Naive thymus-derived CD8-positive, alpha-beta T cell (primary cell): ENCODE measurements at regions not wholly inside any gene's neighbourhood (a gene's known extent, or its start where the extent isn't known, plus 50 kb on each side); places are given as distances from the start of the nearest gene placed in this dataset.

ENCODE experiments used
- ATAC-seq, 2 donors: fragments of 150-1000 bp; cut with Tn5 transposase in 1 of 2; sonication (Bioruptor Pico), chemical (Tn5 transposase) in 1 of 2; 1 replicate in 1 of 2; 2 replicates in 1 of 2; pipeline ENCODE4 v1.10.0; 2021; ENCODE audit warnings: mild to moderate bottlenecking in 2 of 2, moderate library complexity in 2 of 2
- POLR2A ChIA-PET: fragments of 350-600 bp; sonication (Branson Sonifier 250); formaldehyde crosslinking; loops from one replicate; lab custom pipeline; 2021; ENCODE audit warnings: antibody characterized with exemption; lab: Charles Lee
- DNase-seq, 10 donors: peaks; one replicate each; pipeline versions ENCODE4 v3.0.0 to v3.0.0-alpha.2; 2020 to 2022
- H3K27ac Mint-ChIP-seq, 10 donors: one replicate each; pipeline ENCODE4 v1.8.0; 2020 to 2022; ENCODE audit warnings: mild to moderate bottlenecking in 10 of 10, mixed read lengths in 10 of 10, moderate library complexity in 4 of 10, inconsistent platforms in 1 of 10
- H3K27me3 Mint-ChIP-seq, 5 donors: one replicate each; pipeline ENCODE4 v1.8.0; 2021 to 2022; ENCODE audit warnings: mixed read lengths in 5 of 5
- H3K36me3 Mint-ChIP-seq, 3 donors: one replicate each; pipeline ENCODE4 v1.8.0; 2020 to 2022; ENCODE audit warnings: mixed read lengths in 3 of 3, mild to moderate bottlenecking in 2 of 3, inconsistent platforms in 1 of 3
- H3K4me1 Mint-ChIP-seq, 4 donors: one replicate each; pipeline ENCODE4 v1.8.0; 2021 to 2022; ENCODE audit warnings: mixed read lengths in 4 of 4
- H3K4me3 Mint-ChIP-seq, 10 donors: one replicate each; pipeline ENCODE4 v1.8.0; 2020 to 2022; ENCODE audit warnings: mild to moderate bottlenecking in 10 of 10, mixed read lengths in 10 of 10, moderate library complexity in 6 of 10, inconsistent platforms in 1 of 10
- H3K9me3 Mint-ChIP-seq, 9 donors: one replicate each; pipeline ENCODE4 v1.8.0; 2020 to 2022; ENCODE audit warnings: mixed read lengths in 9 of 9, mild to moderate bottlenecking in 3 of 9, inconsistent platforms in 1 of 9, moderate library complexity in 1 of 9

DNA sequence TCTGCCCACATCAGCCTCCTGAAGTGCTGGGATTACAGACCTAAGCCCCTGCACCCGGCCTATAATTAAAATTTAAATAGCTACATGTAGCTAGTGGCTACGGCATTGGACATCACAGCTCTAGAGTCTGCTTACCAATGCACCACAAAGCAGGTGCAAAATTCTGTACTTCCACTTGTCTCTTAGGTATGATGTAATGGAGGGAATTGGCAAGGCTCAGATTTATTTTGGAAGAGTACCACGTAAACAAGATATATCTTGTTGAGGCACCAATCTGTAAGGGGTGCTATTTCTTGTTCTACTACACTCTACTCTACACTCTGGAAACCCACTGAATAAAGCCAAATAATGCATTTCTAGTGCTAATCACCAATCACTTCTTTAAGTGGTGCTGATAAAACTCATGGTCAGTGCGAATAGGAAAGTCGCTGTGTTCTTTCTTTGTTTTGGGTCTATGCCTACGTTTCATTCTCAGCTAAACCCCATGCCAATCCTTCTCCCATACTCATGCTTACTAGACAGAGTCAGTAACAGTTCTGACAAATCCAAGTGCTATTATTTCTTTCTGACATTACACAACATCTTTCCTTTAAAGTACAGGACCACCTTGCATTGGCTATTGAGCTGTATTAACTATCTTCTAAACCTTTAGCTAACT lies 92.3 kb downstream of the GC start:
- ATAC-seq: no peak

DNA sequence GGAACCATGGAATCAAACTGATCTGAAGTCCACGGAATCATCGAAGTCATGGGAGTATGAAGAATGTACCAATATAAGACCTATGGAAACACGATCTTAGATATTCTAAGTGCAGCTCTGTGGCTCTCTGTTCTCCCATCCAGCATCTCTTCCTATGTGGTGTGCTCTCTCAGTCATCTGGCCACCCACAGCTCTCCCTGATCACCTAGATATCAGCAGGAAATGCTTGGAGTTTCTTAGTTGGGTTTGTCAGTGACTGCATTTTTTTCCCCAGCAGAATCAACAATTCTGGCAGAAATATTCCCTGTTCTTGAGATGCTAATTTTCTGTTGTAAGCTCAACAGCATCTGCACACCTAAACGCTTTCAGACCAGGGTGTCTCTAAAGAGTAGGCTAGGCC lies 94.1 kb downstream of the GC start:
- Mint-ChIP-seq H3K4me3 (no peak overlapping the region), H3K4me1 (no peaks in the 10 kb centered on the region), H3K27ac (no peak overlapping the region), H3K9me3 (no peaks in the 10 kb centered on the region), H3K27me3 (peaks cover 14 to 42% (median 31%) of the 10 kb centered on the region in 5 donors), H3K36me3 (no peaks in the 10 kb centered on the region)
- POLR2A ChIA-PET: no interaction called here
- DNase-seq (no peak), ATAC-seq (no peak)

More for the DNA sequence above, 92.3 kb downstream of the GC start:
- no peak for DNase-seq
- Mint-ChIP-seq H3K36me3 (no peaks in the 10 kb centered on the region), H3K27me3 (peaks cover 18 to 38% (median 34%) of the 10 kb centered on the region in 5 donors), H3K4me3 (no peak overlapping the region), H3K27ac (no peak overlapping the region), H3K4me1 (no peaks in the 10 kb centered on the region), H3K9me3 (no peaks in the 10 kb centered on the region)
- POLR2A ChIA-PET: no interaction called here

DNA sequence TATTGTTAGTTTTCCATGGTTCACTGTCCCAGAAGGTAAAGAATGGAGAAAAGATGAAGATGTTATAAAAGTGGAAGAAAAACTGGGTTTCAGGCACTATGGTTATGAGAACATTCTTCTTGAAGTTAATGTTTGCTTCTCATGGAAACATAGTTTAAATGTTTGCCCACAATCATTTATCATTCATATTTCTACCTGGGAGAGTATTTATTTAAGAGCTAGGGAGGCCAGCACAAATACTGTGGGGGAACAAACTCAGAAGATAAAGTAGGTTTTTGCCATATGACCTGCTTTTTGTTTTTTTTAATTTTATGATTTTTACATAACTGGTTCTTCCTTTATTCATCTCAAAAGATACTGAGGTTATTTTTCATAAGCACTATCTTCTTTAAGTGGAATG lies 96.8 kb downstream of the GC start:
- Mint-ChIP-seq H3K9me3 (no peaks in the 10 kb centered on the region), H3K4me3 (no peak overlapping the region), H3K36me3 (no peaks in the 10 kb centered on the region), H3K4me1 (no peaks in the 10 kb centered on the region), H3K27ac (no peak overlapping the region), H3K27me3 (peaks cover 14 to 52% (median 31%) of the 10 kb centered on the region in 5 donors)
- POLR2A ChIA-PET: no interaction called here
- ATAC-seq: no peak
- DNase-seq: no peak

DNA sequence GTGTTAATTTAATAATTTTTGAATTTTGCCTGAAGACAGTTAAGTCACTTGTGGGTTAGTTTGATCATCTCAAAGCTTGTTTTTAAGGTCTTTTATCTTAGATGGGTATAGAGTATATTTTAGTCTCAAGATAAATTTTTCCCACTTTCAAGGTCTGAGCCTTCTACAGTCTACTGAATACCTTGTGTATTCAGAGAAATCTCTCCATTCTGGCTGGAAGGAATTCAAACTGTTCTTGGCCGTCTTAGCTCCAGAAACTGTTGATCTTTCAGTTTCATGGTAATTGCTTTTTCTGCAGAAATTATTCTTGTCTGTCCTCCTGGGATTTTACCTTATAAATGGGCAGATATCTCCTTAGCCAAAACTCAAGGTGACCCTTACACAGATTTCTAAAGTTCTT lies 97.9 kb downstream of the GC start:
- no peaks in the 10 kb centered on the region for H3K9me3 Mint-ChIP-seq
- no peak overlapping the region for H3K4me3 Mint-ChIP-seq
- ATAC-seq (no peak), DNase-seq (no peak)
- POLR2A ChIA-PET: no interaction called here
- H3K4me1 Mint-ChIP-seq: no peaks in the 10 kb centered on the region
- H3K36me3 Mint-ChIP-seq: no peaks in the 10 kb centered on the region
- H3K27me3 Mint-ChIP-seq: peaks cover 10 to 52% (median 27%) of the 10 kb centered on the region in 5 donors
- H3K27ac Mint-ChIP-seq: no peak overlapping the region

GRCh38 chr4:71683309-71683708 lies 100.6 kb downstream of the GC start:
- H3K4me1 Mint-ChIP-seq: no peaks in the 10 kb centered on the region
- ATAC-seq: no peak
- POLR2A ChIA-PET: no interaction called here
- no peaks in the 10 kb centered on the region for H3K36me3 Mint-ChIP-seq
- H3K9me3 Mint-ChIP-seq: no peaks in the 10 kb centered on the region
- no peak overlapping the region for H3K4me3 Mint-ChIP-seq
- DNase-seq: no peak
- H3K27me3 Mint-ChIP-seq: peaks cover 5 to 32% (median 8%) of the 10 kb centered on the region in 5 donors
- no peak overlapping the region for H3K27ac Mint-ChIP-seq

DNA sequence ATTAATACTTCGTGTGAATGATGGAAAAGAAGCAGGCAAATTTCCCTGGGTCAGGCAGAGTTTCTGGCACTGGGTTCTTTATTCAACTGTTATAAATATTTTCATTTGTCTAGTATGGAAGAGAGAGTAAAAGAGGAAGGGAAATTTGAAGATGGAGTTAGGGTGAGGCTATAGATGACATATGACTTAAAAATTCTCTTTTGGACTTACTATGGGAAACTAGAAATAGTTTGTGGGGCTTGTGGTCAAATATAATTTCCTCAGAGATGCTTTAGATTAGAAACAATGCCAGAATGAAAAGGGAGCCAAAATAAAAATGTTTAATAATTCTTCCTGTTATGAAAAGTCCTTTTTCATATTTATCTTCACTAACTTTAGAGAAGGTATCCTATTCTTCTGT lies 103.2 kb downstream of the GC start:
- no peak overlapping the region for H3K4me3 Mint-ChIP-seq
- H3K4me1 Mint-ChIP-seq: no peaks in the 10 kb centered on the region
- H3K27ac Mint-ChIP-seq: no peak overlapping the region
- no peak for ATAC-seq
- H3K27me3 Mint-ChIP-seq: peaks cover 0 to 10% (median 4%) of the 10 kb centered on the region in 5 donors
- no peaks in the 10 kb centered on the region for H3K9me3 Mint-ChIP-seq
- no peak for DNase-seq
- POLR2A ChIA-PET: no interaction called here
- H3K36me3 Mint-ChIP-seq: no peaks in the 10 kb centered on the region

- Mint-ChIP-seq H3K27me3 (peaks cover under 1 to 11% (median 3%) of the 10 kb centered on the region in 5 donors), H3K4me3 (no peak overlapping the region), H3K4me1 (no peaks in the 10 kb centered on the region), H3K27ac (no peak overlapping the region), H3K36me3 (no peaks in the 10 kb centered on the region), H3K9me3 (peaks cover 0 to 1% (median 0%) of the 10 kb centered on the region in 9 donors)
- ATAC-seq (no peak), DNase-seq (no peak)
- POLR2A ChIA-PET: no interaction called here
Observed at GRCh38 chr4:71677568-71677967, 106.3 kb downstream of the GC start.

- POLR2A ChIA-PET: no interaction called here
- peaks cover 0 to 2% (median 0%) of the 10 kb centered on the region in 9 donors for H3K9me3 Mint-ChIP-seq
- H3K4me3 Mint-ChIP-seq: no peak overlapping the region
- H3K36me3 Mint-ChIP-seq: no peaks in the 10 kb centered on the region
- ATAC-seq: no peak
- H3K27me3 Mint-ChIP-seq: peaks cover 1 to 19% (median 12%) of the 10 kb centered on the region in 5 donors
- DNase-seq: no peak
- no peaks in the 10 kb centered on the region for H3K4me1 Mint-ChIP-seq
- H3K27ac Mint-ChIP-seq: no peak overlapping the region
Observed at GRCh38 chr4:71669291-71669690, 114.6 kb downstream of the GC start.

GRCh38 chr4:71665358-71665757 lies 118.5 kb downstream of the GC start:
- Mint-ChIP-seq H3K4me1 (no peaks in the 10 kb centered on the region), H3K27me3 (peaks cover 1 to 25% (median 15%) of the 10 kb centered on the region in 5 donors), H3K27ac (no peak overlapping the region), H3K4me3 (no peak overlapping the region), H3K36me3 (no peaks in the 10 kb centered on the region), H3K9me3 (peaks cover 0 to 2% (median 0%) of the 10 kb centered on the region in 9 donors)
- DNase-seq: no peak
- POLR2A ChIA-PET: no interaction called here
- no peak for ATAC-seq

DNA sequence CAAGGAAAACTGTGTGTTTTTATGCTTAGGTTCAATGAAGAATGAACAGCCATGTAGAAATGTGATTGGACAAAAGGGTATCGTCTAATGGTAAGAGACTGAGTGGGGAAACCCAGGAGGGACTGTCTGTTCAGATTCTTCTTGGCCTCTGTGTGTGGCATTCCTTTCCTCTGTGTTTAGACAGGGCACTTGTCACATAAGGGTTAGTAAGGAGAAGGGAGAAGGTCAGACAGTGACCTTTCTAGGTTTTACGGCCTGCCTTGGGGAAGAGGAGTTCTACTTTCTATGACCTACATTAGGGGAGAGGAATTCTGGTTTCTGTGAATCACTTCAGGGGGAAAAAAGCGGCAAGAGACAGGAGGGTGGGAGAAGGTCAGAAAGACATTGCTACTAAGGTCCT lies 119.5 kb downstream of the GC start:
- POLR2A ChIA-PET: no interaction called here
- H3K4me3 Mint-ChIP-seq: no peak overlapping the region
- no peak for ATAC-seq
- H3K27me3 Mint-ChIP-seq: peaks cover 1 to 31% (median 15%) of the 10 kb centered on the region in 5 donors
- no peaks in the 10 kb centered on the region for H3K4me1 Mint-ChIP-seq
- H3K27ac Mint-ChIP-seq: no peak overlapping the region
- H3K9me3 Mint-ChIP-seq: peaks cover 0 to 2% (median 0%) of the 10 kb centered on the region in 9 donors
- no peak for DNase-seq
- H3K36me3 Mint-ChIP-seq: no peaks in the 10 kb centered on the region

GRCh38 chr4:71663780-71664179 lies 120.1 kb downstream of the GC start:
- Mint-ChIP-seq H3K4me3 (no peak overlapping the region), H3K9me3 (peaks cover 0 to 2% (median 0%) of the 10 kb centered on the region in 9 donors), H3K36me3 (no peaks in the 10 kb centered on the region), H3K4me1 (no peaks in the 10 kb centered on the region), H3K27ac (no peak overlapping the region), H3K27me3 (peaks cover 1 to 31% (median 15%) of the 10 kb centered on the region in 5 donors)
- ATAC-seq (no peak), DNase-seq (no peak)
- POLR2A ChIA-PET: no interaction called here

GRCh38 chr4:71659979-71660378 lies 123.9 kb downstream of the GC start:
- POLR2A ChIA-PET: no interaction called here
- Mint-ChIP-seq H3K4me1 (no peaks in the 10 kb centered on the region), H3K4me3 (no peak overlapping the region), H3K9me3 (no peaks in the 10 kb centered on the region), H3K27me3 (peaks cover 1 to 18% (median 12%) of the 10 kb centered on the region in 5 donors), H3K27ac (no peak overlapping the region), H3K36me3 (no peaks in the 10 kb centered on the region)
- DNase-seq (no peak), ATAC-seq (no peak)

GRCh38 chr4:71648923-71649322 lies 135.0 kb downstream of the GC start:
- H3K4me1 Mint-ChIP-seq: no peaks in the 10 kb centered on the region
- DNase-seq (no peak), ATAC-seq (no peak)
- POLR2A ChIA-PET: no interaction called here
- peaks cover 0 to 7% (median 0%) of the 10 kb centered on the region in 9 donors for H3K9me3 Mint-ChIP-seq
- no peaks in the 10 kb centered on the region for H3K27me3 Mint-ChIP-seq
- peak overlapping the region in 1 of 10 donors; percentile 30 for H3K27ac Mint-ChIP-seq
- H3K36me3 Mint-ChIP-seq: no peaks in the 10 kb centered on the region
- no peak overlapping the region for H3K4me3 Mint-ChIP-seq

- Mint-ChIP-seq H3K4me1 (no peaks in the 10 kb centered on the region), H3K27ac (no peak overlapping the region), H3K9me3 (peaks cover 0 to 7% (median 0%) of the 10 kb centered on the region in 9 donors), H3K4me3 (no peak overlapping the region), H3K27me3 (peaks cover 0 to 2% (median 0%) of the 10 kb centered on the region in 5 donors), H3K36me3 (no peaks in the 10 kb centered on the region)
- POLR2A ChIA-PET: no interaction called here
- no peak for DNase-seq
- no peak for ATAC-seq
Observed at GRCh38 chr4:71648448-71648847, 135.4 kb downstream of the GC start.
